ENCODE measurements at regions not wholly inside any gene's neighbourhood (a gene's known extent, or its start where the extent isn't known, plus 50 kb on each side); places are given as distances from the start of the nearest gene placed in this dataset.

DNA sequence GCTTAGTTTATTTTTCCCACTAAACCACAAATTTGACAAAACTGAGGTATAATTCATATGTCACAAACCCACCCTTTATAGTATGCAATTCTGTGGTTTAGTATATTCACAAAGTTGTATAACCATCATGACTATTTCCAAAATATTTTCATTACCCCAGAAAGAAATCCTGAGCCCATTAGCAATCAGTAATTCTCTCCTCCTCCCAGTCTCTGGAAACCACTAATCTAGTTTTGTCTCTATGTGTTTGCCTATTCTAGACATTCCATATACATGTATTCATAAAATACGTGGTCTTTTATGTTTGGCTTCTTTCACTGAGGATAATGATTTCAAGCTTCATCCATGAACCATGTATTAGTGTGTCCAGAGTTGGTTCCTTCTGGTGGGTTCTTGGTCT lies 267.6 kb downstream of the AEBP2 start:
- no peak for TF ChIP-seq EZH2 (IDR thresholded peaks at IDR 0.05; ENCODE audit: low read length, missing control alignments)
- TF ChIP-seq, protein P1, sequence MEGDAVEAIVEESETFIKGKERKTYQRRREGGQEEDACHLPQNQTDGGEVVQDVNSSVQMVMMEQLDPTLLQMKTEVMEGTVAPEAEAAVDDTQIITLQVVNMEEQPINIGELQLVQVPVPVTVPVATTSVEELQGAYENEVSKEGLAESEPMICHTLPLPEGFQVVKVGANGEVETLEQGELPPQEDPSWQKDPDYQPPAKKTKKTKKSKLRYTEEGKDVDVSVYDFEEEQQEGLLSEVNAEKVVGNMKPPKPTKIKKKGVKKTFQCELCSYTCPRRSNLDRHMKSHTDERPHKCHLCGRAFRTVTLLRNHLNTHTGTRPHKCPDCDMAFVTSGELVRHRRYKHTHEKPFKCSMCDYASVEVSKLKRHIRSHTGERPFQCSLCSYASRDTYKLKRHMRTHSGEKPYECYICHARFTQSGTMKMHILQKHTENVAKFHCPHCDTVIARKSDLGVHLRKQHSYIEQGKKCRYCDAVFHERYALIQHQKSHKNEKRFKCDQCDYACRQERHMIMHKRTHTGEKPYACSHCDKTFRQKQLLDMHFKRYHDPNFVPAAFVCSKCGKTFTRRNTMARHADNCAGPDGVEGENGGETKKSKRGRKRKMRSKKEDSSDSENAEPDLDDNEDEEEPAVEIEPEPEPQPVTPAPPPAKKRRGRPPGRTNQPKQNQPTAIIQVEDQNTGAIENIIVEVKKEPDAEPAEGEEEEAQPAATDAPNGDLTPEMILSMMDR (conservative IDR thresholded peaks at IDR 0.05 in 1 of 2, IDR thresholded peaks at IDR 0.05 in 1 of 2; ENCODE audit: low read depth in 1 of 2, low read length in 2 of 2) = no peak
- Histone ChIP-seq H3K36me3 (ENCODE audit: control insufficient read depth, insufficient read depth, low read length) (no peaks in the 10 kb centered on the region), H3K27me3 (ENCODE audit: control insufficient read depth, insufficient read depth, low read length) (no peaks in the 10 kb centered on the region), H3K27ac (ENCODE audit: insufficient read depth, low read length) (no peak overlapping the region), H3K4me1 (ENCODE audit: control insufficient read depth, extremely low read depth, insufficient read depth, low read length) (no peaks in the 10 kb centered on the region), H2AFZ (ENCODE audit: low read length) (no peak overlapping the region), H3K9ac (ENCODE audit: insufficient read depth, low read length) (no peak overlapping the region), H3K4me3 (replicated peaks in 1 of 4; ENCODE audit: control extremely low read depth in 1 of 4, insufficient read depth in 1 of 4, low read depth in 3 of 4, low read length in 4 of 4) (no peak overlapping the region), H3K4me2 (ENCODE audit: extremely low read depth, insufficient read depth, low read length) (no peak overlapping the region), H3K79me2 (ENCODE audit: control insufficient read depth, insufficient read depth, low read length) (no peaks in the 10 kb centered on the region), H3K9me3 (ENCODE audit: control insufficient read depth, insufficient read depth, low read depth, low read length) (no peaks in the 10 kb centered on the region), H4K20me1 (ENCODE audit: control insufficient read depth, extremely low read depth, insufficient read depth, low read length) (no peaks in the 10 kb centered on the region)
- DNase-seq (ENCODE audit: low read depth in 2 of 2) = peak in 1 of 2 donors; percentile 72

DNA sequence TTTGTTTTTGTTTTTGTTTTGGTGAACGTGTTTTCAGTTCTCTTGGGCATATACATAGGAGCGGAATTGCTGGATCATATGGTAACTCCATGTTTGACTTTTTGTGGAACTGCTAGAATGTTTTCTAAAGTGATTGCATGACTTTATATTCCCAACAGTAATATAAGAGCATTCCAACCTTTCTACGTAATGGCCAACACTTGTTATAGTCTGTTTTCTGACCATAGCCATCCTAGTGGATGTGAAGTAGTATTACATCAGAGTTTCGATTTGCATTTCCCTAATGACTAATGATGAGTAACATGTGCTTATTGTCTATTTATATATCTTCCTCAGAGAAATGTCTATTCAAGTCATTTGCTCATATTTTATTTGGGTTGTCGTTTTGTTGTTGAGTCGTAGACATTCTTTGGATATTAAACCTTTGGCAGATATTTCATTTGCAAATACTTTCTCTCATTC lies 268.7 kb downstream of the AEBP2 start:
- no peaks in the 10 kb centered on the region for H3K27me3 ChIP-seq (ENCODE audit: control insufficient read depth, insufficient read depth, low read length)
- no peaks in the 10 kb centered on the region for H3K79me2 ChIP-seq (ENCODE audit: control insufficient read depth, insufficient read depth, low read length)
- H3K4me3 ChIP-seq (replicated peaks in 1 of 4; ENCODE audit: control extremely low read depth in 1 of 4, insufficient read depth in 1 of 4, low read depth in 3 of 4, low read length in 4 of 4) = no peak overlapping the region
- peak; percentile 56 for DNase-seq (ENCODE audit: low read depth in 2 of 2)
- H3K36me3 ChIP-seq (ENCODE audit: control insufficient read depth, insufficient read depth, low read length) = no peaks in the 10 kb centered on the region
- H3K9ac ChIP-seq (ENCODE audit: insufficient read depth, low read length) = no peak overlapping the region
- no peak overlapping the region for H3K4me2 ChIP-seq (ENCODE audit: extremely low read depth, insufficient read depth, low read length)
- H4K20me1 ChIP-seq (ENCODE audit: control insufficient read depth, extremely low read depth, insufficient read depth, low read length) = no peaks in the 10 kb centered on the region
- no peak overlapping the region for H3K27ac ChIP-seq (ENCODE audit: insufficient read depth, low read length)
- H3K4me1 ChIP-seq (ENCODE audit: control insufficient read depth, extremely low read depth, insufficient read depth, low read length) = no peaks in the 10 kb centered on the region
- no peak overlapping the region for H2AFZ ChIP-seq (ENCODE audit: low read length)
- TF ChIP-seq, protein P1 (conservative IDR thresholded peaks at IDR 0.05 in 1 of 2, IDR thresholded peaks at IDR 0.05 in 1 of 2; ENCODE audit: low read depth in 1 of 2, low read length in 2 of 2) = peak; percentile 8 to 21
- TF ChIP-seq EZH2 (IDR thresholded peaks at IDR 0.05; ENCODE audit: low read length, missing control alignments) = no peak
- H3K9me3 ChIP-seq (ENCODE audit: control insufficient read depth, insufficient read depth, low read depth, low read length) = no peaks in the 10 kb centered on the region

DNA sequence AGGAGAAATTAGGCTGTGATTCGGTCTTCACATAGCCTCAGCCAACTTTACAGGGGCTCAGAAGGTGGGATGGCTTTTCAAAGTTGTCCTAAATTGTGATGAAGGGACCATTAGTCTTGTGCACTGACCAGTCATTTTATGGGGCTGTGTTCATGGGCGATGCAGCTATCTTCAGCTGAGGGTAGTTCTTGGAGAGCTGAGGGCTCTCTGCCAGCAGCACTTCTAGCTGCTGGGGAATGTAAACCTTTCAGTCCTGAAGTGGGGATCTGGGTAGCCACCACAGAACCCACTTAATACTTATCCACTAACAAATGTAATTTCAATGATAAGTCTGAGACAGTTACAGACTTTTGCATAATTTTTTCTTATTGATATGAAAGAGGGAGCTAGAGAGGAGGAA lies 270.6 kb downstream of the AEBP2 start:
- Histone ChIP-seq H3K36me3 (ENCODE audit: control insufficient read depth, insufficient read depth, low read length) (no peaks in the 10 kb centered on the region), H3K27ac (ENCODE audit: insufficient read depth, low read length) (no peak overlapping the region), H2AFZ (ENCODE audit: low read length) (no peak overlapping the region), H3K9me3 (ENCODE audit: control insufficient read depth, insufficient read depth, low read depth, low read length) (no peaks in the 10 kb centered on the region), H4K20me1 (ENCODE audit: control insufficient read depth, extremely low read depth, insufficient read depth, low read length) (no peaks in the 10 kb centered on the region), H3K9ac (ENCODE audit: insufficient read depth, low read length) (no peak overlapping the region), H3K27me3 (ENCODE audit: control insufficient read depth, insufficient read depth, low read length) (no peaks in the 10 kb centered on the region), H3K4me2 (ENCODE audit: extremely low read depth, insufficient read depth, low read length) (no peak overlapping the region), H3K79me2 (ENCODE audit: control insufficient read depth, insufficient read depth, low read length) (no peaks in the 10 kb centered on the region), H3K4me1 (ENCODE audit: control insufficient read depth, extremely low read depth, insufficient read depth, low read length) (no peaks in the 10 kb centered on the region), H3K4me3 (replicated peaks in 1 of 4; ENCODE audit: control extremely low read depth in 1 of 4, insufficient read depth in 1 of 4, low read depth in 3 of 4, low read length in 4 of 4) (no peak overlapping the region)
- no peak for TF ChIP-seq EZH2 (IDR thresholded peaks at IDR 0.05; ENCODE audit: low read length, missing control alignments)
- TF ChIP-seq, protein P1 (conservative IDR thresholded peaks at IDR 0.05 in 1 of 2, IDR thresholded peaks at IDR 0.05 in 1 of 2; ENCODE audit: low read depth in 1 of 2, low read length in 2 of 2) = no peak
- DNase-seq (ENCODE audit: low read depth in 2 of 2) = peak in 1 of 2 donors; percentile 67

All from fibroblast of lung (primary cell).